OCI-LY7 (cell line): ENCODE measurements at regions not wholly inside any gene's neighbourhood (a gene's known extent, or its start where the extent isn't known, plus 50 kb on each side); places are given as distances from the start of the nearest gene placed in this dataset.

Experiments used
- BruUV-seq: library from RNA; stranded (reverse); fragments of 400-500 nt; replicated peaks from 2 replicates; lab custom pipeline; 2021; lab: Mats Ljungman, UMichigan
- CTCF ChIA-PET: fragments of 300-600 bp; sonication (Branson Sonifier 250); formaldehyde crosslinking; loops from one replicate; lab custom pipeline; 2022; ENCODE audit warnings: antibody characterized with exemption; ENCODE audit not compliant: unreplicated experiment; lab: Charles Lee
- POLR2A ChIA-PET: fragments of 300-600 bp; sonication (Branson Sonifier 250); formaldehyde crosslinking; loops from one replicate; lab custom pipeline; 2022; ENCODE audit warnings: antibody characterized with exemption; lab: Charles Lee
- DNase-seq: peaks from one replicate; pipeline ENCODE4 v3.0.0-alpha.2; 2015; ENCODE audit warnings: low spot score
- H2AFZ ChIP-seq: fragments of 200-600 bp; sonication (generic), shearing (Covaris generic); 2 replicates; pipeline ENCODE4 v1.6.1; 2014; ENCODE audit warnings: mild to moderate bottlenecking, antibody characterized with exemption, low read length, moderate library complexity
- H3K27ac ChIP-seq: fragments of 200-600 bp; sonication (generic); 2 replicates; pipeline ENCODE4 v1.5.1; 2014; ENCODE audit warnings: mixed run types, low read depth, mild to moderate bottlenecking, moderate library complexity, low read length, inconsistent platforms; ENCODE audit not compliant: poor library complexity, severe bottlenecking
- H3K36me3 ChIP-seq: fragments of 200-600 bp; sonication (generic); 2 replicates; pipeline ENCODE4 v1.6.1; 2014; ENCODE audit warnings: mild to moderate bottlenecking, antibody characterized with exemption, low read length, moderate library complexity, mixed read lengths; ENCODE audit not compliant: insufficient read depth
- H3K4me1 ChIP-seq: fragments of 200-600 bp; sonication (generic); 2 replicates; pipeline ENCODE4 v1.5.1; 2014; ENCODE audit warnings: mild to moderate bottlenecking, low read length; ENCODE audit not compliant: insufficient read depth, poor library complexity, severe bottlenecking
- H3K4me2 ChIP-seq: fragments of 200-600 bp; sonication (generic); 2 replicates; pipeline ENCODE4 v1.6.1; 2014; ENCODE audit warnings: mild to moderate bottlenecking, low read length
- H3K4me3 ChIP-seq: fragments of 200-600 bp; sonication (generic); 2 replicates; pipeline ENCODE4 v1.5.1; 2014; ENCODE audit warnings: mild to moderate bottlenecking, low read depth, low read length; ENCODE audit not compliant: poor library complexity, severe bottlenecking
- H3K79me2 ChIP-seq: fragments of 200-600 bp; sonication (generic); 2 replicates; pipeline ENCODE4 v1.6.1; 2016; ENCODE audit warnings: low read depth, mild to moderate bottlenecking, low read length, moderate library complexity, mixed read lengths; ENCODE audit not compliant: insufficient read depth
- H3K9me2 ChIP-seq: fragments of 200-600 bp; sonication (generic); 2 replicates; pipeline ENCODE4 v1.6.1; 2016; ENCODE audit warnings: mild to moderate bottlenecking, low read length, mixed read lengths; ENCODE audit not compliant: insufficient read depth
- H3K9me3 ChIP-seq: fragments of 200-600 bp; sonication (generic); 2 replicates; pipeline ENCODE4 v1.6.1; 2014; ENCODE audit warnings: mild to moderate bottlenecking, mixed run types, low read length, mixed read lengths
- H4K20me1 ChIP-seq: fragments of 200-600 bp; sonication (generic); 2 replicates; pipeline ENCODE4 v1.6.1; 2014; ENCODE audit warnings: mild to moderate bottlenecking, antibody characterized with exemption, low read length, moderate library complexity, mixed read lengths; ENCODE audit not compliant: insufficient read depth
- EZH2phosphoT487 ChIP-seq: fragments of 200-600 bp; sonication (generic); IDR thresholded peaks from 2 replicates; pipeline ENCODE4 v1.6.1; 2018; ENCODE audit warnings: low read depth, borderline replicate concordance, mild to moderate bottlenecking, mixed run types, antibody characterized with exemption, low read length, moderate library complexity, mixed read lengths
- intact Hi-C: fragments of 100-400 bp; cut with micrococcal nuclease; formaldehyde crosslinking; loops from one replicate; pipeline ENCODE4 v1.10.0; 2022; ENCODE audit not compliant: unreplicated experiment
- TF ChIP-seq, protein P1 (sequence below): fragments of 200-600 bp; sonication (generic); conservative IDR thresholded peaks from 2 replicates; pipeline ENCODE4 v1.5.1; 2014; ENCODE audit warnings: mild to moderate bottlenecking, antibody characterized with exemption, low read length, moderate library complexity, mixed read lengths

DNA sequence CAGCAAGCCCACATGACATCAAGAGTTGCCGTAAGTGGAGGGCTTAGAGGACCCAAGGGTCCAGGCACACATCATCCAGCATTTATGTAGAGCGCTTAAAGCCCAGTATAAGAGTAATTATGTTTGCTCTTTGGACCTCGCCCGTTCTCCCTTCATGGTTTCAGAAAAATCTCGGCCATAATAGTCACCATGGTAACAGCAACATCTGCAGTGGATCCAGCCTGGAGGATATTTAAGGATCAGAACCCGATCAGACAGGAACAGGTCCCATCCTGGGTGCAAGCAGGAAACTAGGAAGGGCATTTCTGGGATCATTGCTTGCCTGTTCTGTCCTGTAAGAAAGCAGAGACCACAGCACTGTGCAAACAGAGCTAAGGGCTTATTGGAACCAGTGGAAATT is 89.9 kb upstream of the KAZN start:
- Histone ChIP-seq H3K4me2 (no peak overlapping the region), H3K4me3 (no peak overlapping the region), H3K9me2 (no peaks in the 10 kb centered on the region), H3K9me3 (no peaks in the 10 kb centered on the region), H3K79me2 (no peaks in the 10 kb centered on the region), H3K4me1 (no peaks in the 10 kb centered on the region), H3K27ac (no peak overlapping the region), H3K36me3 (no peaks in the 10 kb centered on the region), H2AFZ (no peak overlapping the region), H4K20me1 (no peaks in the 10 kb centered on the region)
- intact Hi-C loops: no loop called here
- ChIA-PET POLR2A (no interaction called here), CTCF (no interaction called here)
- BruUV-seq: no TSS peak
- DNase-seq: no peak
- TF ChIP-seq, protein P1, sequence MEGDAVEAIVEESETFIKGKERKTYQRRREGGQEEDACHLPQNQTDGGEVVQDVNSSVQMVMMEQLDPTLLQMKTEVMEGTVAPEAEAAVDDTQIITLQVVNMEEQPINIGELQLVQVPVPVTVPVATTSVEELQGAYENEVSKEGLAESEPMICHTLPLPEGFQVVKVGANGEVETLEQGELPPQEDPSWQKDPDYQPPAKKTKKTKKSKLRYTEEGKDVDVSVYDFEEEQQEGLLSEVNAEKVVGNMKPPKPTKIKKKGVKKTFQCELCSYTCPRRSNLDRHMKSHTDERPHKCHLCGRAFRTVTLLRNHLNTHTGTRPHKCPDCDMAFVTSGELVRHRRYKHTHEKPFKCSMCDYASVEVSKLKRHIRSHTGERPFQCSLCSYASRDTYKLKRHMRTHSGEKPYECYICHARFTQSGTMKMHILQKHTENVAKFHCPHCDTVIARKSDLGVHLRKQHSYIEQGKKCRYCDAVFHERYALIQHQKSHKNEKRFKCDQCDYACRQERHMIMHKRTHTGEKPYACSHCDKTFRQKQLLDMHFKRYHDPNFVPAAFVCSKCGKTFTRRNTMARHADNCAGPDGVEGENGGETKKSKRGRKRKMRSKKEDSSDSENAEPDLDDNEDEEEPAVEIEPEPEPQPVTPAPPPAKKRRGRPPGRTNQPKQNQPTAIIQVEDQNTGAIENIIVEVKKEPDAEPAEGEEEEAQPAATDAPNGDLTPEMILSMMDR: no peak
- no peak for TF ChIP-seq EZH2phosphoT487

DNA sequence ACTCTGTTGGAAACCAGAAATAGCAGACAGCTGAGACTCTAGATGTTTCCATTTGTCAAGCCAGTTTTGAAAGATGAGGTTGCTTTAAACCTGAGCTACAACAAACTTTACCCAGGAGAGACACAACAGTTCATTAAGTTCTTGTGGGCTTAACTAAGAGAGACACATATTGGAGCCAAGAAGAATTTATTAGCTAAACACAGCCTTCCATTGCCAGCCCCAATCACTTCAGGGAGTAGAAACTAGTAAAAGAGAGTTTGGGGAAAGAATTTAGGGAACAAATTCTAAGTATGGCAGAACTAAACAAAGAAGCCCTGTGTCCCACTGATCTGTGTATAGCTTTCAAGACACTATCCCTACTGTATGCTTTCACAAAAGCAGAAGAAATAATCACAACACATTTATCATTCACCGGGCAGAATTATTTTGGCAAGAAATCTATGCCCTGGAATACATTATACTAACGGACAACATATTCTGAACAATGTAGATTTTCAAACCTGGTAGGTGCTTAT is 87.3 kb upstream of the KAZN start:
- H3K4me3 ChIP-seq: no peak overlapping the region
- ChIA-PET CTCF (no interaction called here), POLR2A (interaction anchor here (0.6 kb wide), 1 partner anchor 347 kb away, joined by 5 read pairs; no protein-coding TSS in a partner anchor)
- no peaks in the 10 kb centered on the region for H4K20me1 ChIP-seq
- intact Hi-C loops: no loop called here
- no peak overlapping the region for H2AFZ ChIP-seq
- no TSS peak for BruUV-seq
- no peaks in the 10 kb centered on the region for H3K9me2 ChIP-seq
- no peak overlapping the region for H3K27ac ChIP-seq
- H3K36me3 ChIP-seq: no peaks in the 10 kb centered on the region
- H3K9me3 ChIP-seq: no peaks in the 10 kb centered on the region
- DNase-seq: no peak
- no peaks in the 10 kb centered on the region for H3K4me1 ChIP-seq
- H3K4me2 ChIP-seq: no peak overlapping the region
- H3K79me2 ChIP-seq: no peaks in the 10 kb centered on the region
- TF ChIP-seq, protein P1: no peak

DNA sequence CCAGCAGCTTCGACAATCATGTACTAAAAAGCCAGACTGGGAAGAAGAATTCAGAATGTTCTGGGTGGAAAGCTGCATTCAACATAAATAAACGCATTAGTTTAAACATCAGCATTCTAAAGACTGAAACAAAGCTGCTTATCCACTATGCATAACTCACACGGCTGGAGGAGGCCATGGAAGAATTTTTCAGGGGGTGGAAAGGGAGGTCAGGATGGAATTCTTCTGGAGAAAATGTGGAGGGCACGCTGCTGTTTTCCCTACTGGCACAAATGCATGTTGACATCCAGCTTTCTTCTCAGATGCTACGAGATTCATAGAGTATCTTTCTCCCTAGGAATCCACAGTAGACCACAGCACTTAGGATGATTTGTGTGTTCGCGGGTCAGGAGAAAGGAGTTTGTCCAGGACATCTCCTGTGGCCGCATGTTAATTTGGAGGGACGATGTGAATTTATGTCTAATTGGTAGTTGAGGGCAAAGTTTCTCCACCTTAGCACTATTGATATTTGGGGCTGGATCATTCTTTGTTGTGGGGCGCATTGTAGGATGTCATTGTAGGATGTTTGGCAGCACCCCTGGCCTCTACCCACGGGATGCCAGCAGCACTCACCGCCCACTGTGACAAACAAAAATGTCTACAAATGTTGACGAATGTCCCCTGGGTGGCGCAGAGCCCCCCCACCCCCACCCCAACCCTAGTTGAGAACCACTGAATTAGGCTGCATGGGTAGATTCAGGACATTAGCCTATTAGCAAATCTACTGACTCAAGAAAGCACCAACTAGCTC is 86.5 kb upstream of the KAZN start:
- TF ChIP-seq, protein P1: no peak
- no peak for TF ChIP-seq EZH2phosphoT487
- Histone ChIP-seq H3K36me3 (no peaks in the 10 kb centered on the region), H3K9me3 (no peaks in the 10 kb centered on the region), H3K4me3 (no peak overlapping the region), H3K27ac (no peak overlapping the region), H3K79me2 (no peaks in the 10 kb centered on the region), H4K20me1 (no peaks in the 10 kb centered on the region), H2AFZ (no peak overlapping the region), H3K4me2 (no peak overlapping the region), H3K4me1 (no peaks in the 10 kb centered on the region), H3K9me2 (no peaks in the 10 kb centered on the region)
- no TSS peak for BruUV-seq
- DNase-seq: no peak
- CTCF ChIA-PET: no interaction called here
- intact Hi-C loops: no loop called here
- POLR2A ChIA-PET: no interaction called here
